NOMO-1 treated with DMSO at 0.1 percent for 48 hours (cell line): ENCODE measurements at regions not wholly inside any gene's neighbourhood (a gene's known extent, or its start where the extent isn't known, plus 50 kb on each side); places are given as distances from the start of the nearest gene placed in this dataset.
A peak's percentile ranks its signal among the peaks of the same experiment; 100 is the strongest.

Experiments used
- DNase-seq: peaks from one replicate; lab custom pipeline; 2025; ENCODE audit not compliant: unreplicated experiment; lab: John Stamatoyannopoulos, UW

- DNase-seq = peak; percentile 68
Observed at GRCh38 chr3:70120357-70120966, 120.9 kb downstream of the SAMMSON start.

DNA sequence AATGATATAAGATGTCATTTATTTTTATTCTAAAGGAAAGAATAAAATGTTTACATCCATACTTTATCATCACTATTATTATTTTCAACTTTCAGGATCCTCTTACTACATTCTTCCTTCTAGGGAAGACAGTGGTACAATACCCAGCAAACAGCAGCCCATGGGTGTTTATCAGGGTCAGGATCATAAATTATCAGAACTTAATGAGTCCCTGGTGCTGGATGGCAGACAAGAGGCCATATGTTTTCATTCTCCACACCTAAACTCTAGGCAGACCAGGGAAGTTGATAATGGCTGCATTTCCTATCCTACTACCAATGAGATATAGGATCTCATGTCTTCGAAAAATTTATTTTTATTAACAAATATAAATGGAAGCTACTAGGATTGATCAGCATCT, 127.7 kb downstream of the SAMMSON start:
- DNase-seq = no peak

GRCh38 chr3:70137366-70137765, 137.8 kb downstream of the SAMMSON start:
- peak; percentile 2 for DNase-seq

DNA sequence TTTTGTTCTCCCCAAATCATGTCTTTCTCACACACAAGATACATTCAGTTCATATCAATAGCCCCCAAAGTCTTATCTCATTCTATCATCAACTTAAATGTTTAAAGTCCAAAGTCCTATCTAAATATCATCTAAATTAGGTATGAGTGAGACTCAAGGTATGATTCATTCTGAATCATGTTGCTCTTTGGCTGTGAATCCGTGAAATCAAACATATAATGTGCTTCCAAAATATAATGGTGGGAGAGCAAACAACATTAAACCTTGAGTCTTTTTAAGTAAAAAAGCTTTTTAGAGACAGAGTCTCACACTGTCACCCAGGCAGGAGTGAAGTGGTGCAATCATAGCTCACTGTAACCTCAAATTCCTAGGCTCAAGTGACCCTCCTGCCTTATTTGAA, 139.1 kb downstream of the SAMMSON start:
- no peak for DNase-seq
